Activated gamma-delta T cell treated with Interleukin-2 at 50 U/mL for 16 hours (primary cell): ENCODE measurements at regions not wholly inside any gene's neighbourhood (a gene's known extent, or its start where the extent isn't known, plus 50 kb on each side); places are given as distances from the start of the nearest gene placed in this dataset.
"Not testable (repeated sequence)": the region's sequence is repeated elsewhere in the genome, so short reads cannot be mapped to it uniquely, and the experiment has no call there.

Experiments
- DNase-seq: peaks from one replicate; pipeline ENCODE4 v3.0.0-alpha.2; 2020

DNA sequence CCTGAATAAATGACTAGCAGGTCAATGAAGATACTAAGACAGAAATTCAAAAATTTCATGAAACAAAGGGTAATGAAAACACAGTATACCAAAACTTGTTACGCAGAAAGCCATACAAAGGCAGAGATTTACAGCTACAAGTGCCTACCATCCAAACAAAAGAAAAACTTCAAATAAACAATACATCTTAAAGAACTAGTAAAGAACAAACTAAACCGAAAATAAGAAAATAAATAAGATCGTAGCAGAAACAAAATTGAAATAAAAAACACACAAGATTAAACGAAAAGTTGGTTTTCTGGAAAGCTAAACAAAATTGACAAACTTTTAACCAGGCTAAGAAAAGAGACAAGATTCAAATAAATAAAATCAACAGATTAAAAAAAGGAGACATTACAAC lies 51.5 kb downstream of the VPREB1 start:
- not testable (repeated sequence) for DNase-seq

- DNase-seq = not testable (repeated sequence)
Observed at GRCh38 chr22:22297159-22297793, 52.7 kb downstream of the VPREB1 start.

DNA sequence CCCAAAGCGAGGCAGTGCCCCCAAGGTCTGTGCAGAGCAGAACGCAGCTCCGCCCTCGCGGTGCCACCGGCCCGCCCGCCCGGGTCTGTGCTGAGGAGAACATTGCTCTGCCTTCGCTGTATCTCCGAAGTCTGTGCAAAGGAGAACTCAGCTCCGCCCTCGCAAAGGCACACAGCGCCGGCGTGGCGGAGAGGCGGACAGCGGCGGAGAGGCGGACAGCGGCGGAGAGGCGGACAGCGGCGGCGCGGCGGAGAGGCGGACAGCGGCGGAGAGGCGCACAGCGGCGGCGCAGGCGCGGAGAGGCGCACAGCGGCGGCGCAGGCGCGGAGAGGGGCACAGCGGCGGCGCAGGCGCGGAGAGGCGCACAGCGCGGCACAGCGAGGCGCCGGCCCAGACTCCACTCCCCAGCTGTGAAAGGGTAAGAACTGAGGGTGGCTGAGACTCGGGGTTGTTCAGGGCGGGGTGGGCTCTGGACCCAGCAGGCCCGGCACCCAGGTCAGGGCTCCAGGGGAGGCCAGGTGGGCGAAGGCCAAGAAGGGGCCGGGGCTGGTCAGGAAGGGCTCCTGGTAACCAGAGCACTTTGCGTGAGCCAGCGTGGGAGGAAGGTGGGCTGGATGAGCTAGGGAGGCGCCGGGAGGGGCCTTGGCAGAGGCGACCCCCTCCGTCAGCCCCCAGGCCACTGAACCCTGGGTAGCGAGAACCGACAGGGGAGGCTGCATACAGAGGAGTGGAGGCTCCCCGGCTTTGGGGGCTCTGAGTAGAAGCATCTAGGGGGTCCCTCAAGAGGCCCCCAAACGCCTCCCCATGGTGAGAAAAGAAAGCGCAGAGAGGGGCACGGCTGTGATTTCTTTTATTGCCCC lies 53.4 kb downstream of the VPREB1 start:
- peak; percentile 67 for DNase-seq

DNA sequence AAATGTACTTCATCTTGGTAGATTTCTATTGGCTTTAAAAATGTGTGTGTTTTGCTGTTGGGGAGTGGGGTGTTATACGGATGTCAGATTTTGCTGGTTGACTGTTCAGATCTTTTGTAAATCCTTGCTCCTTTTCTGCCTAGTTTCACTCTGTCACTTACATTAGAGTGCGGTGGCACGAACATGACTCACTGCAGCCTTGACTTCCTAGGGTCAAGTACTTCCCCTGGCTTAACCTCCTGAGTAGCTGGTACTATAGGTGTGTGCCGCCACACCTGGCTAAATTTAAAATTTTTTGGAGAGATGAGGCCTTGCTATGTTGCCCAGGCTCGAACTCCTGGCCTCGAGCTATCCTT lies 54.0 kb downstream of the VPREB1 start:
- DNase-seq = not testable (repeated sequence)

- not testable (repeated sequence) for DNase-seq
Observed at GRCh38 chr22:22300511-22300910, 55.9 kb downstream of the VPREB1 start.

DNA sequence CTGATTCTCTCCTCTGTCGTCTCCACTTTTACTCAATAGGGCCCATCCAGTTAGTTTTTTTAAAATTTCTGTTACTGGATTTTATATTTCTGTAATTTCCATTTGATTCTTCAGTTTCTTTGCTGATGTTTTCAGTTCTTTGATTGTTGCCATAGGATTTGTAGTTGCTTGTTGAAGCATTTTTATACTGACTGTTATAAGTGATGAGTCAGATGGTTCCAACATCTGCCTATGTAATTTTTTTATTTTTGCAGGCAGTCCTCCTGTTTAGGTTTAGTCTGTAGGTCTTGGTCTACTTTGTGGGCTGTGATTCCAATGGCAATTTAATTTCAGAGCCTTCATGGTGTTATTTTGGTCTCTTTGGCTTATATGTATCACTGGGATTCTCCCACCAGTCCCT lies 56.4 kb downstream of the VPREB1 start:
- DNase-seq = not testable (repeated sequence)

GRCh38 chr22:22316589-22316988 lies 72.0 kb downstream of the VPREB1 start:
- no peak for DNase-seq

DNA sequence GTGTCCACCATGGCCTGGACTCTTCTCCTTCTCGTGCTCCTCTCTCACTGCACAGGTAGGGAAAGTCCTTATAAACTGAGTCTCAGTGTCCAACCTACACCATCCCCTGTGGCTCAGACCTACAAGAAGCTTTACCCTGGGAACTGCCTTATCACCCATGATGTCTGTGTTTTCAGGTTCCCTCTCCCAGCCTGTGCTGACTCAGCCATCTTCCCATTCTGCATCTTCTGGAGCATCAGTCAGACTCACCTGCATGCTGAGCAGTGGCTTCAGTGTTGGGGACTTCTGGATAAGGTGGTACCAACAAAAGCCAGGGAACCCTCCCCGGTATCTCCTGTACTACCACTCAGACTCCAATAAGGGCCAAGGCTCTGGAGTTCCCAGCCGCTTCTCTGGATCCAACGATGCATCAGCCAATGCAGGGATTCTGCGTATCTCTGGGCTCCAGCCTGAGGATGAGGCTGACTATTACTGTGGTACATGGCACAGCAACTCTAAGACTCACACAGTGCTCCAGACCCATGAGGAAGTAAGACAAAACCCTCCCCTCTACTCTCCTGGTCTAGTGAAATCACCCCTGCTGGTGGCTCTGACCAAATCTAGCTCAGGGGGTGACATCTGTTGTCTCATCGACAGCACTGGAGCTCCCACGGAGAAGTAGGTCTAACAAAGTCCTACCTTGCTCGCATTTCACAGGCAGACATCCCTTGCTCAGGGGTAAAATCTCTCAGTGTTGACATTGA lies 74.3 kb downstream of the VPREB1 start:
- no peak for DNase-seq

- peak; percentile 68 for DNase-seq
Observed at GRCh38 chr22:22321743-22322611, 77.4 kb downstream of the VPREB1 start.

DNA sequence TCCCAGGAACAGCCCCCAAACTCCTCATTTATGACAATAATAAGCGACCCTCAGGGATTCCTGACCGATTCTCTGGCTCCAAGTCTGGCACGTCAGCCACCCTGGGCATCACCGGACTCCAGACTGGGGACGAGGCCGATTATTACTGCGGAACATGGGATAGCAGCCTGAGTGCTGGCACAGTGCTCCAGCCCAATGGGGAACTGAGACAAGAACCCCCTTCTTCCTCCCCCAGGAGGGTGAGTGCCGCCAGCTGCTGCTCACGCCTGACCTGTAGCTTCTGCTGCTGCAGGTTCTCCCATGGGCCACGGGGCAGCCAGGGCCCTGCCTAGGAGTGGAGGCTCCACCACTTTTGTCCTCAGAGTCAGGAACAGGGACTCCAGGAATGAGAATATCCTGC lies 78.2 kb downstream of the VPREB1 start:
- DNase-seq = no peak

GRCh38 chr22:22327723-22328122 lies 83.1 kb downstream of the VPREB1 start:
- no peak for DNase-seq

DNA sequence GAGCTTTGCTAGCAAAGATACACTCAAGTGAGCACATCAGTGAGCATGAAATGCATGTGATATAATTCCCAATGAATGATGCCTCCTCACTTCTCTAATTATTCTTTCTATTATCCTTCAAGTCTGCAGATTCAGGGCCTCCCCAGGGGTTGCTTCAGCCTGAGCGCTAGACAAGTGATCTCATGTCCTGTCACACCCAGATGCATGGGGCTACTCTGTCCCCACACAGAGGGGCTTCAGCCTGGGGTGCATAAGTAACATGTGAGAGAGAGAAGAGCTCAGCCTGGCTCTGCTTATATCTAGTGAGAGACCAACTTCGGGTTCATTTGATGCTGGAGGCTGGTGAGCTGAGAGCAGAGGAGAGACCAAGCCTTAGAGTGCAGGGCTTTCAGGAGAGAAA lies 85.2 kb downstream of the VPREB1 start:
- DNase-seq = no peak

DNA sequence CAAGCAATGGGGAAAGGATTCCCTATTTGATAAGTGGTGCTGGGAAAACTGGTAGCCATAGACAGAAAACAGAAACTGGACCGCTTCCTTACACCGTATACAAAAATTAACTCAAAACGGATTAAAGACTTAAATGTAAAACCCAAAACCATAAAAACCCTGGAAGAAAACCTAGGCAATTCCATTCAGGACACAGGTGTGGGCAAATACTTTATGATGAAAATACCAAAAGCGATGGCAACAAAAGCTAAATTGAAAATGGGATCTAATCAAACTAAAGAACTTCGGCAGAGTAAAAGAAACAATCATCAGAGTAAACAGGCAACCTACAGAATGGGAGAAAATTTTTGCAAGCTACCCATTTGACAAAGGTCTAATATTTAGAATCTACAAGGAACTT lies 91.1 kb downstream of the VPREB1 start:
- not testable (repeated sequence) for DNase-seq

GRCh38 chr22:22336333-22336732 lies 91.7 kb downstream of the VPREB1 start:
- not testable (repeated sequence) for DNase-seq

GRCh38 chr22:22338778-22339177 lies 94.2 kb downstream of the VPREB1 start:
- DNase-seq = not testable (repeated sequence)

DNA sequence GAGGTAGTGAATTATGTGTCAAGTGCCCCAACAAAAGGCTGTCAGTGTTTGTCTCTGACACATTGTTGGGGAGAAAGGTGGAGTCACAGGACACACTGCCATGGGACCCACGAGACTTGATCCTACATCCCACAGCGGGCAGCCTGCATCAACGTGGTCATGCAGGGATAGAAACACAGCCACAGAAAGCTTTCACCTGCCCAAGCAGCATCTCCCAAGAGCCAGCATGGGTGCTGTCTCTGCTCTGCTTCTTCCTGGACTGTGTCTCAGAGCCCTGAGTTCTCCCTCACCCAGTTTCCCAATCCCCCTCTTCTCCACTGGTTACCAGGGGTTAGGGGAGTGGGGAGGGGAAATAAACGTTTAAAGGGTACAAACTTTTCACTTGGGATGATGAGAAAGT lies 97.2 kb downstream of the VPREB1 start:
- DNase-seq = no peak

- DNase-seq = peak; percentile 66
Observed at GRCh38 chr22:22342697-22343580, 98.4 kb downstream of the VPREB1 start.

- no peak for DNase-seq
Observed at GRCh38 chr22:22343581-22344296, 99.2 kb downstream of the VPREB1 start.

GRCh38 chr22:22344430-22344829 lies 99.8 kb downstream of the VPREB1 start:
- DNase-seq = no peak

DNA sequence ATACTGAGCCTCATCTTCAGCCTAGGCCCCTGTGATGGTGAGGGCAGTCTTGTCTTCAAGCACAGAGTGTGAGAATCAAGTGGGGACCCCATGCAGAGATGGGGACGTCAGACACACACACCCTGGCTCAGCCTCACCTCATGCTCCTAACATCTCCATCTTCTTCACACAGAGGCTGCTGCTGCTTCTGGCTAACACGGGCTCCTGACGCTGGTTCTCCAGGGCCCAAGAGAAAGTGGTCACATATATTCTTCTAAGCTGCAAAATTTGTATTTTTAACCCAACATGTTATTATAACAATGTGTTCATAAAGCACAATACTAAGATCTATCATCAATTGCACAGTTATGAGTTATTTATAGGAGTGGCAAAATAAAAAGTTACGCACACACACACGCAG lies 101.2 kb downstream of the VPREB1 start:
- DNase-seq = no peak
